ENCODE measurements at regions not wholly inside any gene's neighbourhood (a gene's known extent, or its start where the extent isn't known, plus 50 kb on each side); places are given as distances from the start of the nearest gene placed in this dataset.
"Not testable (repeated sequence)": the region's sequence is repeated elsewhere in the genome, so short reads cannot be mapped to it uniquely, and the experiment has no call there.

GRCh38 chr11:38648604-38649003, 2050.6 kb upstream of the RAG2 start:
- FAIRE-seq (no peak), DNase-seq (ENCODE audit: insufficient read length, low spot score) (no peak)
- no peak for TF ChIP-seq CTCF (IDR thresholded peaks at IDR 0.05; ENCODE audit: insufficient read depth, missing control alignments)

- DNase-seq (ENCODE audit: insufficient read length, low spot score), result no peak
- TF ChIP-seq CTCF (IDR thresholded peaks at IDR 0.05; ENCODE audit: insufficient read depth, missing control alignments), result no peak
- no peak for FAIRE-seq
Measured at GRCh38 chr11:38646382-38646781, 2048.3 kb upstream of the RAG2 start.

GRCh38 chr11:38640854-38641253, 2042.8 kb upstream of the RAG2 start:
- DNase-seq (ENCODE audit: insufficient read length, low spot score), result no peak
- FAIRE-seq, result no peak
- no peak for TF ChIP-seq CTCF (IDR thresholded peaks at IDR 0.05; ENCODE audit: insufficient read depth, missing control alignments)

GRCh38 chr11:38612701-38613100, 2014.7 kb upstream of the RAG2 start:
- no peak for FAIRE-seq
- DNase-seq (ENCODE audit: insufficient read length, low spot score), result no peak
- TF ChIP-seq CTCF (IDR thresholded peaks at IDR 0.05; ENCODE audit: insufficient read depth, missing control alignments), result no peak

GRCh38 chr11:38601371-38601770, 2003.3 kb upstream of the RAG2 start:
- DNase-seq (ENCODE audit: insufficient read length, low spot score); FAIRE-seq: not testable (repeated sequence)

- DNase-seq (ENCODE audit: insufficient read length, low spot score) (no peak), FAIRE-seq (no peak)
- TF ChIP-seq CTCF (IDR thresholded peaks at IDR 0.05; ENCODE audit: insufficient read depth, missing control alignments), result no peak
Measured at GRCh38 chr11:38598418-38598817, 2000.4 kb upstream of the RAG2 start.

- not testable (repeated sequence) for DNase-seq (ENCODE audit: insufficient read length, low spot score); FAIRE-seq
Measured at GRCh38 chr11:38595359-38596016, 1997.5 kb upstream of the RAG2 start.

- FAIRE-seq (no peak), DNase-seq (ENCODE audit: insufficient read length, low spot score) (no peak)
- no peak for TF ChIP-seq CTCF (IDR thresholded peaks at IDR 0.05; ENCODE audit: insufficient read depth, missing control alignments)
Measured at GRCh38 chr11:38594895-38595294, 1996.9 kb upstream of the RAG2 start.
